ENCODE measurements at regions not wholly inside any gene's neighbourhood (a gene's known extent, or its start where the extent isn't known, plus 50 kb on each side); places are given as distances from the start of the nearest gene placed in this dataset.

GRCh38 chr6:119720160-119720559 is 370.6 kb upstream of the MAN1A1 start:
- no peak overlapping the region for H3K27ac ChIP-seq
- no peaks in the 10 kb centered on the region for H3K36me3 ChIP-seq
- no peaks in the 10 kb centered on the region for H3K27me3 ChIP-seq
- H3K9me3 ChIP-seq = no peaks in the 10 kb centered on the region
- DNase-seq = no peak
- TF ChIP-seq CTCF (IDR thresholded peaks at IDR 0.05) (no peak), POLR2A (IDR thresholded peaks at IDR 0.05) (no peak)
- no peaks in the 10 kb centered on the region for H3K4me1 ChIP-seq
- no peak overlapping the region for H3K4me3 ChIP-seq

GRCh38 chr6:119717942-119718341 is 368.4 kb upstream of the MAN1A1 start:
- no peak for DNase-seq
- no peak for TF ChIP-seq CTCF (IDR thresholded peaks at IDR 0.05)
- TF ChIP-seq POLR2A (IDR thresholded peaks at IDR 0.05) = no peak
- Histone ChIP-seq H3K27me3 (no peaks in the 10 kb centered on the region), H3K4me3 (no peak overlapping the region), H3K27ac (no peak overlapping the region), H3K36me3 (no peaks in the 10 kb centered on the region), H3K4me1 (no peaks in the 10 kb centered on the region), H3K9me3 (no peaks in the 10 kb centered on the region)

- H3K27ac ChIP-seq = no peak overlapping the region
- no peak for TF ChIP-seq CTCF (IDR thresholded peaks at IDR 0.05)
- TF ChIP-seq POLR2A (IDR thresholded peaks at IDR 0.05) = no peak
- no peaks in the 10 kb centered on the region for H3K36me3 ChIP-seq
- no peak for DNase-seq
- H3K9me3 ChIP-seq = no peaks in the 10 kb centered on the region
- H3K4me3 ChIP-seq = no peak overlapping the region
- no peaks in the 10 kb centered on the region for H3K27me3 ChIP-seq
- H3K4me1 ChIP-seq = no peaks in the 10 kb centered on the region
These were observed 367.2 kb upstream of the MAN1A1 start for GRCh38 chr6:119716668-119717270.

GRCh38 chr6:119713903-119714302 is 364.3 kb upstream of the MAN1A1 start:
- TF ChIP-seq CTCF (IDR thresholded peaks at IDR 0.05) (no peak), POLR2A (IDR thresholded peaks at IDR 0.05) (no peak)
- no peaks in the 10 kb centered on the region for H3K4me1 ChIP-seq

GRCh38 chr6:119686644-119687043 is 337.1 kb upstream of the MAN1A1 start:
- no peak for DNase-seq
- Histone ChIP-seq H3K4me3 (no peak overlapping the region), H3K27me3 (no peaks in the 10 kb centered on the region), H3K4me1 (no peaks in the 10 kb centered on the region), H3K36me3 (no peaks in the 10 kb centered on the region), H3K9me3 (no peaks in the 10 kb centered on the region), H3K27ac (no peak overlapping the region)
- no peak for TF ChIP-seq CTCF (IDR thresholded peaks at IDR 0.05)
- TF ChIP-seq POLR2A (IDR thresholded peaks at IDR 0.05) = no peak

More at GRCh38 chr6:119713903-119714302, 364.3 kb upstream of the MAN1A1 start:
- H3K36me3 ChIP-seq = no peaks in the 10 kb centered on the region
- no peak overlapping the region for H3K27ac ChIP-seq
- H3K9me3 ChIP-seq = no peaks in the 10 kb centered on the region
- no peaks in the 10 kb centered on the region for H3K27me3 ChIP-seq
- DNase-seq = no peak
- no peak overlapping the region for H3K4me3 ChIP-seq

GRCh38 chr6:119686240-119686639 is 336.7 kb upstream of the MAN1A1 start:
- H3K9me3 ChIP-seq = no peaks in the 10 kb centered on the region
- H3K4me3 ChIP-seq = no peak overlapping the region
- no peaks in the 10 kb centered on the region for H3K36me3 ChIP-seq
- no peak overlapping the region for H3K27ac ChIP-seq
- no peaks in the 10 kb centered on the region for H3K27me3 ChIP-seq
- no peak for DNase-seq
- TF ChIP-seq CTCF (IDR thresholded peaks at IDR 0.05) (no peak), POLR2A (IDR thresholded peaks at IDR 0.05) (no peak)
- no peaks in the 10 kb centered on the region for H3K4me1 ChIP-seq

Data from Peyer's patch (tissue), 4 donors.